Jurkat, Clone E6-1 (cell line): ENCODE measurements at regions not wholly inside any gene's neighbourhood (a gene's known extent, or its start where the extent isn't known, plus 50 kb on each side); places are given as distances from the start of the nearest gene placed in this dataset.
A peak's percentile ranks its signal among the peaks of the same experiment; 100 is the strongest.

ENCODE experiments used
- DNase-seq: peaks from one replicate; pipeline ENCODE4 v3.0.0-alpha.2; 2011; ENCODE audit warnings: low read depth, low spot score
- H3K4me3 ChIP-seq: 2 replicates; pipeline ENCODE4 v1.5.1; 2011; ENCODE audit warnings: mild to moderate bottlenecking, low read length, control low read depth, moderate library complexity

DNA sequence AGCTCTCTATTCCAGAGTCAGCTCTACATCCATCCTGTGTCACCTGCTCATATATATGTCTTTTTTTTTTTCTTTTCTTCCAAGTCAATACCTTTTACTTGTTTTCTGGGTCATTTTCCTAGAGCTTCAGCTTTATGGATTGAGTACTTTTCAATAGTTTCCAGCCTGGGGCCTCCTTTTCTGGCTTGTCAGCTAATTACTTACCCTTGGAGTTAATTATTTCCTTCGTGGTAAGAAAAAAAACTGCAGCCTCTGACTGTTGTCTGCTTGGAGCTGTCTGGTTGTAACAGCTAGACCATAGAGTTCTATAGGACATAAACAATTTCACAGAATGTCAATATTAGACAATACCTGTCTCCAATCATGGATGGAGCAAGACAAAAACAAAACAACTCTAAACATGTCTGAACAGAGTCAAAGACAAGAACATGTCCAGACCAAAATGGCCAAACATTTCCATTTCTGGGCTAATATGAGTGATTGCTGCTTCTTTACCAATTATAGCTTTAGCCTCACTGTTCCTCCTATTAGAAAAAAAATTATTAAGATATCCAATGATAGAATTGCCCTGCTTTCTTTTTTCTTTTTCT is 643.1 kb downstream of the SLC4A3 start:
- DNase-seq = no peak

DNA sequence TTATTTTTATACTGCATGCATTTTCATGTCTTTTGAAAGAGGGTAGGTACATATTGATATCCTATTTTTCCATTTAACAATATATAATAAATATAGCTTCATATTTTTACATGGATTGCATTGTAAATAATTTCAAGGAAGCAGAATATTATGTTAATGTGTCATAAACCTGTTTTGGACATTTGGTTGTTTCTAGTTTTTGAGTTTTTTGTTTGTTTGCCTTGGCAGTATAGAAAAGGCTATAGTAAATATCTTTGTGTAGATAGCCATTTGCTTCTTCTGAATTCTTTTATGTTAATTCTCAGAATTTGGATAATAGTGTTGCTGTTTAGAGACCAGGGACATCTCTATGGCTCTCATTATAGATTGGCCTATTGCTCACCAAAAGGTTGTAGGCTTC is 645.2 kb downstream of the SLC4A3 start:
- H3K4me3 ChIP-seq = no peak overlapping the region
- no peak for DNase-seq

More for the DNA sequence above, 643.1 kb downstream of the SLC4A3 start:
- no peak overlapping the region for H3K4me3 ChIP-seq

DNA sequence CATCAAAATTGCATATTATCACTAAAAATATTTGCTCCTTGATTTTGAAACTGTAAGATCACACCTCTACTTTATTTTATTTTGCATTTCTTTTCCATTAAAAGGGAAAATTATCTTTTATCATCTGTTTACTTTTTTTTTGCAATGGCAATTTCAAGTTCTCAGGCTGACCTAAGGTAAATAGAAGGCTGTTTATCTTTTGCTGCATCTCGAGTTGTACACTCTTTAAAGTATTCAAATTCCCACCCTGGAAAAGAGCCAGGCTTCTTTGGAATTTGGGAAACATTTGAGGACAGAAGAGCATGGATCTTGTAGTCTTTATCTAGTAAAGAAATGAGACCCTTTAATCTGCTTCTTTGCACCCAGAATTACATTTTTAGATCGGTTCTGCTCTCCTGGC is 645.7 kb downstream of the SLC4A3 start:
- H3K4me3 ChIP-seq = no peak overlapping the region
- no peak for DNase-seq

DNA sequence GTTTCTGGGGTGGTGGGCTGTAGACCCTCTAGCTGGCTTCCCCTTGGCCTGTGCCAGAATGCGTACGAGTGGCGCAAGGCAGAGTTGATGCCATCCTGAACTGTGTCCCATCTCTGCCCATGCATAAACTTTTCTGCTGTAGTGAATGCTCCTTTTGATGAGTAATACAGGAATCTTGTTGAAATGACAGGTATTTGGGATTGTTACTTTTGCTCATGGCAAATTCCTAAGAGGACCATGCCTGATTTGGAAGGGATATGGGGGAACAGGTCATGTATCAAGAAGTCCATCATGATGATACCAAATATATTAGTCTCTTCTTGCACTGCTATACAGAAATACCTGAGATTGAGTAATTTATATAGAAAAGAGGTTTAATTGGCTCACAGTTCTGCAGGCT is 648.0 kb downstream of the SLC4A3 start:
- no peak for DNase-seq
- H3K4me3 ChIP-seq = no peak overlapping the region

DNA sequence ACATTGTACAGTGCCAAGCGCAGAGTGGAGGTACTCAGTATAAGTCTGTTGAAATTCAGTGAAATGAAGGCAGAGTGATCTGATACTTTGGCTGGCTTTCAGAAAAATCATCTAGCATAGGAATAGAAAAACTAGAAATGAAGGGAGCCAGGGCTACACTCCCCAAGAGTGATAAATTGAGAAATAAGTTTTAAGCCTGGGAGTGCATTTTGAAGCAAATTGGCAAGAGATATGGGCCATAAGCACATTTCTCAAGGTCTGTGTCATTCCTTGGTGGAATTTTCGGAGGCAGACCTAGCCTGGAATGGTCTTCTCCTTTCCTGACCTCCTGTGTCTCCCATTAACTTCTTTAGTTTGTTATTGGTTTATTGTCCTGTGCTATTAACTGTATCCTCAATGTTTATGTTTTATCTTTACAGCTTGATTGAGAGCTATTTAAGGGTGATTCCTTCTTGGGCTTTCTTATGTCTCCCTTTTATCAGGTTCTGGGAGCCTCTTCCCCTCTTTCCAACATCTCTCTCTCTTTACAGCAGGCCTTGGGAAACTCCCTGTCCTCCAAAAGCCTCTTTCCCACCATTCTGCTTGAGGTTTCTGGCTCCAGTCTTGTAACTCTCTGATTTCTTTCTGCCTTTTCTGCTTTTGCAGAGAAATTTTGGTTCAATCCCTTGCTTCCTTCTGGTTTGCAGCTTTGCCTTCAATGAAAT is 649.5 kb downstream of the SLC4A3 start:
- H3K4me3 ChIP-seq = no peak overlapping the region
- DNase-seq = no peak

DNA sequence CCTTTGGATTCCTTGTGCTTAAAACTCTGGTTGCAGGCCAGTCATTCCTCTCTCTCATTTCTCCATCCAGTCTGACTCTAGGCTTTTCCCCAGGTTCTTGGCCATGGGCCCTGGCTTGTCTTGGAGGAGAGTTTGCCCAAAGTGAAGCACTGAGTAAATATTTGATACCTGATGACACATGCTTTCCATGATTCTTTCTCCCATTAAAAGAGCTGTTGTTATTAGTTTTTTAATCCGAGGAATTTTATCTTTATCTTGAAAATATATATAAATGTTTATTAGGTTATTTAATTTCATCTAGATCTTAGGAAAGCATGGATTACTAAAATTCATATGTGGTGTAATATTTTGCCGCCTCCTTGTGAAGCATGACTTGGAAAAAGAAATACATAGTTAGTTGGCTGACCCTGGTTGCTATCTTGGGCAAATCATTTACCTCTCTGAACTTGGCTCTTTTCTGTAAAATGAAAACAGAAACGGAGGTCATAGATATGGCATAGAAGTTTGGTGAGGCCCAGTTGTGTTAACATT is 650.1 kb downstream of the SLC4A3 start:
- DNase-seq = no peak
- H3K4me3 ChIP-seq = no peak overlapping the region

DNA sequence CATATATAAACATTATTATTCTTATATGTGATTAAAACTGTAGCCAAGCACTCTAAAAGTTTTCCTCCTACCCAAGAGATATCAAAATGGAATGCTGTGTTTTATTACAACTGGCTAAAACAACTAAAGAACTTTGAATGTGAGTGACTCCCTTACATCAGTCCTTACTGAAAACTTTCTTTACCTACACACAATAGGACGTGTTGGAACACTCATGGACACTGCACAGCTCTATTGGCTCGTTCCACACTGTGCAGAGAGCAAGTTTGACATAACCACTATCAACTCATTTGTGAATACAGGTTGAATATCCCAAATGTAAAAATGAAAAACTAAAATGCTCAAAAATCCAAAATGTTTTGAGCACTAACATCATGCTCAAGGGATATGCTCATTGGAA is 650.6 kb downstream of the SLC4A3 start:
- H3K4me3 ChIP-seq = no peak overlapping the region
- no peak for DNase-seq

DNA sequence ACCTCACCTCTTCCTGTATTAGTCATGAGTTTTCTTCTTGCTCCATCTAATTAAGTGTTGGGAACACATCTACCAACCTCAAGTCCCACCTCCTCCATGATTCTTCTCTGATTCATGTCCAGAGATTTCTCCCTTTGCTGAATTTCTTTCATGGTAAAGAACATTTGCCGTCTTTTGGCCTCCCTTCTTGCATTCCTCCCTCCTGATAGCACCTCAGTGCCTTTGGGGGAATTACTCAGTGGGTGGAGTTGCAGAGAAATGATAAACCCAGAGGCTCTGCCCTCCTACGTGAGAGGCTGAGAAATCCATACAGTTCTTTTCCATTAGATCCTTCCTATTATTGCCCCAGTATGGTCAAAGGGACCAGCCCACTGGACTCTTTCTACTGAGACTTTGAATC is 651.9 kb downstream of the SLC4A3 start:
- H3K4me3 ChIP-seq = no peak overlapping the region
- DNase-seq = no peak

DNA sequence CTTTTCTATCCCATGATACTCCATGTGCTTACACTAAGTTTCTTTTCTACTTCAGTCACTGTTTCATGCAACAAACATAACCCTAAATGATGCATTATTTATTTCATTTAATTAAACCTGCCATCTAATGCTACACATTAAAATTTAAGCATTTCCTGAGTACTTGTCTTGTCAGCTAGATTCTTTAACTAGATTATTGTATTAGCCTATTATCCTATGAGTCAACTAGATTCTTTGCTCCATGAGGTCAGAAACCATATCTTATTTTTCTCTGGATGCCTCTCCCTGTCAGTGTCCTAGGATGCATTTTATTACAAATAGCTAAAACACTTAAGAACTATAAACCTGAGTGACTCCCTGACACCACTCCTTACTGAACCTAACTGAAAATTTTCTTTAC is 652.4 kb downstream of the SLC4A3 start:
- no peak for DNase-seq
- no peak overlapping the region for H3K4me3 ChIP-seq

DNA sequence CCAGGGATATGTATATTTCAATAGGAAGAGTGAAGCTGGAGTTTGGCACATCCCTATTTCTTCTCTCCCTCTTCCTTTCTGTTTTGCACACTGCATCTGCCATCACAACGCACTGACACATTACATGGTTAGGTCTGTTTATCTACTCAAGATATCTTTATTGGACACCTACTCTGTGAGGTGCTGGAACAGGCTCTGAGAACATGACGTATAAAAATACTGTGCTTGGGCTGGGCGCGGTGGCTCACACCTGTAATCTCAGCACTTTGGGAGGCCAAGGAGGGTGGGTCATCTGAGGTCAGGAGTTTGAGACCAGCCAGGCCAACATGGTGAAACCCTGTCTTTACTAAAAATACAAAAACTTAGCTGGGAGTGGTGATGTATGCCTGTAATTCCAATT is 653.3 kb downstream of the SLC4A3 start:
- no peak overlapping the region for H3K4me3 ChIP-seq
- DNase-seq = no peak

DNA sequence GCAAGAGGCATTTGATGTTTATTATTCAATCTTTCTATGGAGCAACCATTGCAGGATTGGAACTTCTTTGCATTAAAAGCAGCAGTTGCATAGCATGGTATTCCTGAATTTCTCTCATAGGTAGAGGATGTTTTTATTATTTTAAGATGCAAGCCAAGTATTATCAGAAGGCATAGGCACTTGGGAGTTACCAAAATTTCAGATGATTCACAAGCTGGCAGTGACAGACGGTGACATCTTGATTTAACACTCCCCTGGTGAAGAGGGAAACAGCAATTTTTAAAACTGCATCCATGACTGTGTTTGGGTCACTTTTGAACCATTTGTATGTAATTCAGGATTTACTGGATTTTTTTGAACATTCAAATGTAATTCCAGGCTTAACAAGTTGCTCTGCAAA is 654.3 kb downstream of the SLC4A3 start:
- no peak overlapping the region for H3K4me3 ChIP-seq
- DNase-seq = no peak

DNA sequence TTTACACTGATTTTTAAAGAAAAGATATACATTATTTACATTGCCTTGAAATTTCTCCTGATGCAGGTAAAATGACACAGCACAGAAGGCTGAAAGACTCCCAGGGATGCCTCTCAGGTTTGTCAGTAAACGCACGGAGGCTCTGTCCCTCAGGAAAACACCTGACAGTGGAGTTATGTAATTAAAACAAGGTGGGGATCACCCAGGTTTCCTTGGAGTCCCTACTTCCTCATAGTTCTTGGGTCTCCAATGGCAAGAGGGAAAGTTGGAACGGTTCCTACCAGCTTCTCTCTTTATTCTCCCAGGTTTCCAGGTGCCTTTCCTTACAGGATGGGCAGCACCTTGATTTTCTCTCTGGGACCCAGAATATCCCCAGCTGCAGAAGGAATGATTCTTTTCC is 654.8 kb downstream of the SLC4A3 start:
- no peak for DNase-seq
- no peak overlapping the region for H3K4me3 ChIP-seq

DNA sequence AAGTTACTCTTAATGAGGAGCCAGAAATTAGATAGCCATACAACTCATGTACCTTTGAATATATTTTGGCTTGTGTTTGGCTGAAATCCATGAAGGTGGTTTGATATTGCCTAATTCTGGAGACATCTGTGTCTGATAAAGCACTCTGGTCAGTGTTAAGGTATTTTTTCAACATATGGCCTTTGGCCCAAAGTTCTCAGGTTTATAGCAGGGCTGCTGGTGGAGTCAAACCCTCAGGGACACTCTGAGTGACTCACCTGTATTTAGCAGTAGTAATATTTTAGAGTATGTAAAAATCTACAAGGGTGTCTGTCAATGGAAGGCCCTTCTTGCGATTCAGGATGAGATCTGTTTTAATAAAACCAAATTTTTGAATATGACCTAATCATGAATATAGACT is 666.5 kb downstream of the SLC4A3 start:
- H3K4me3 ChIP-seq = no peak overlapping the region
- DNase-seq = no peak

DNA sequence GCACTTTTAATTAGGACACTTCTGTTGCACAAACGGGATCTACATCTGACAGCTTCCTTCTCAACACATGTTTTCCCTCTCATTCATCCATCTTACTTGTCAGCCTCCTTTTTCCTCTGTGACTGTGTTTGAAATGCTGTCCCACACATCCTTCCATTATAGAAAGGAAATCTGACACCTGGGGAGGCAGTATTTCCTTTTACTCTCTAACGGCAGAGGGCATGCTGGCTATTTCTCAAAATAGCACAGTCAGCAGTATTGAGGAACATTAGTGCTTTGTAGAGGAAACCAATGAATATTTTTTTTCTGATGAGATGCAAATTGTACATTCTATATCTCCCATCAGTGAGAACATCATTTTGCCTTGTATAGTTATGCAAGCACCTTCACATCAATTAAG is 668.7 kb downstream of the SLC4A3 start:
- H3K4me3 ChIP-seq = no peak overlapping the region
- peak; percentile 1 for DNase-seq

DNA sequence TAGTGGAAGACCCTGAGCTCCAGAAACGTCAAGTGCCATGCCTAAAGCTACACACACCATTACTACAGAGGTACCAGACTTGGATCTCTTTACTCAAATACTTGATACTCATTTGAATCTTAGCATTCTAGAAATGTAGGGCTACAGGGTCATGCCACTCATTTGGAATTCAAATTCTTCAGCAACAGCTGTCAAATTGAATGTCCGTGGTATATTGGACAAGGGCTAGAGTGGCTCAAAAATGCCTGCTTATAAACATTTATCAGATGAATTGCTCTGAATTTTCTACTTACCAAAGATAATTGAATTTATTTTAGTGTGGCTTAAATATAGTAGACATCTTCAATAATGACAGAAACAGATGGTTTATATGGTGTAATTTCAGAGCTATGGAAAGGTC is 669.7 kb downstream of the SLC4A3 start:
- H3K4me3 ChIP-seq = no peak overlapping the region
- no peak for DNase-seq

DNA sequence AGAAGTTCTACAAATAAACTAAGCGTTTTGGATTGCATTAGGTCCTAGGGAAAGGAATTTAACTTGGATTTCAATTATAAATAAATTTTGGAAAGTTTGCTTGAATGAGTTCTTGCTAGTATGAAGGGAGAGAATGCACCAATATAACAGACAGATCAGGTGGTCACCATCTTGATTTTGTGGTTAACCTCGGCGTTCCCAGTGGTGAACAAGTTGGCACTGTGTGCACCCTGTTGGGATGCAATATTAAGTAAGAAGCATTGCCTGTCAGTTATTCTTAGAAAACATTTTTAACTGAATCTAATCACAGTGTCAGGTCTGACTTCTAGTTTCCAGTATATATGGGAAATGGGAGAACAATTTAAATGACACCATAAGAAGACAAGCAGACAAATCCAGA is 673.4 kb downstream of the SLC4A3 start:
- H3K4me3 ChIP-seq = no peak overlapping the region
- peak; percentile 2 for DNase-seq

DNA sequence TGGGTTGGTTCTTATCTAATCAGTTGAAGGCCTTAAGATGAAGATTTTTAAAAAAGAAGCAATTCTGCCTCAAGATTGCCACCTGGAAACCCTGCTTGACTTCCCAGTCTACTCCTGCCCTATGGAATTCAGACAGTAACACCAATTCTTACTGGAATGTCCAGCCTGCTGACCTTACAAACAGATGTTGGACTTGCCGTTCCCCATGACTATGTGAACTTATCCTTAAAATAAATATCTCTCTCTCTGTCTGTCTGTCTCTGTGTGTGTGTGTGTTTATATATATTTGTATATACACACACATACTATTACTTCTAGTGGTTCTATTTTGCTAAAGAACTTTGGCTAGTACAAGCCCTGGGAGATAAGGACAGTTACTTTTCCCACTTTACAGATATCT is 675.3 kb downstream of the SLC4A3 start:
- DNase-seq = no peak
- no peak overlapping the region for H3K4me3 ChIP-seq

DNA sequence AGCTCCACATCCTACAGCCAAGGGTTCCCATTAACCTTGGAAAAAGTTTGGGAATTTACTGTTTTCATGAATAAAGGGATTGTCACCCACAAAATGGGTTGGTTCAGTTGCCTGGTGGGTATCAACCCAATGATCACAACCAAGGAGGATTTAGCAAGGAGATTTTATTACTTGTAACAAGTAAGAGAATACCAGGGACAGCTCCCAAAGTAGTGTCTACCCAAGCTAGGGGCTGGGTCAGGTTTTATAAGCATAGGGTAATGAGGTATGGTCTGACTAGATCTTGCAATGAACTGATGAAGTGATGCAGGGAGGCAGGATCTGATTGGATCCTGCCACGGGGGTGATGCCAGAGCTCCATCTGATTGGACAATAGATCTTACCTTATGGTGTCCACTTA is 681.8 kb downstream of the SLC4A3 start:
- no peak for DNase-seq
- no peak overlapping the region for H3K4me3 ChIP-seq

DNA sequence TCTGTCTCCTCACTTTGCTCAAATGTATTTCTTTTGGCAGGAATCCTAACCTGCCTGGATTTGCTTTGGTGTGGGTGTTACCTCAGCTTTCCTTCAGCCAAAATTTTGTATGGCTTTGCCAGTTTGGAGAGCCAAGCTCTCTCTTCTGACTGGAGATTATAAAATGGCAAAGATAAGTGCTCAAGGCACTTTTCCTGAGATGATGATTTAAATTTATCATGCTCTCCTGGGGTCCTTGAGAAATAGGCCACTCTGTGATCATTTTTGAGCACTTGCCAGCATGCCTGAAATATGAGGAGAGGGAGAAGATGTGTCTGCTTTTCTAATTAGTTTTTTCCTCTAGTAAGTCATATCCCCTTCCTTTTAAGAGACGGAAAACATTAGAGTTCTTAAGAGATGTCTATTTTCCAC is 683.0 kb downstream of the SLC4A3 start:
- no peak for DNase-seq

DNA sequence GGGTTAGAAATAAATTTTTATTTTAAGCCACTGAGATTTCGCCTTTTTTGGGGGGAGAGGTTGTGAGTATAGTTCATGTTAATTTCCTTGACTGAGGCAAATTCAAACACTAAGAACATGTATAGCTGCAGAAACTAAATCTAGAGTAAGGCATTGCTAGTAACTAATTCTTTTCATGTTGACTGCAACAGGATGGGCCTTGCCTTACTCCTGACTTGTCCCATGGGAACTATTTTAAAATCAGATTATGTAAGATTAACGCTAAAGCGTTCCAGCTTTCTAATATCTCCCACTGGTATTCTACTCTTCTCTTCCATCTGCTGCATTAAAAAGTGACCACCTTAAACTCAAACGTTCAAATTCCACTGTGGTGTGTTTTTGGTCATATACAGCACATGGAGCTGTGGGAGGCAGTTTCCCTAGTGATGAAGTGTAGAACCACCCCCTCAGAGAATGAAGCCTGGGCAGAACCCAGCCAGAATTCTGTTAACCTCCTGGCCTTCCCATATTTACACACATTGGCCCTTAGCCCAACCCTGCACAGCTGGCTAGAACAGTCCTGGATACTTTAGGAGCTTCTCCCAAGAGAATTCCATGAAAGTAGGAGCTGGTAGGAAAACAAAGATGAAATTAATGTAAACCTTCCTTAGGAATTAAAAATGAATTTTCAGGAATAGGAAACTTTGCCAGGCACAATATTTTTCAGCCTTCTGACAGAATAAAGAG is 687.8 kb downstream of the SLC4A3 start:
- DNase-seq = no peak
- no peak overlapping the region for H3K4me3 ChIP-seq

More for the DNA sequence above, 683.0 kb downstream of the SLC4A3 start:
- H3K4me3 ChIP-seq = no peak overlapping the region
